IPS DF 6.9 (cell line): ENCODE measurements at regions not wholly inside any gene's neighbourhood (a gene's known extent, or its start where the extent isn't known, plus 50 kb on each side); places are given as distances from the start of the nearest gene placed in this dataset.

Experiments
- DNase-seq: peaks from one replicate; pipeline ENCODE4 v3.0.0-alpha.2; 2013; ENCODE audit warnings: low read depth, low spot score
- H3K27ac ChIP-seq: one replicate; pipeline ENCODE4 v1.5.1; 2013; ENCODE audit warnings: low read length, control low read depth
- H3K27me3 ChIP-seq: 2 replicates; pipeline ENCODE4 v1.6.1; 2013; ENCODE audit warnings: mild to moderate bottlenecking, low read length; ENCODE audit not compliant: control insufficient read depth, insufficient read depth
- H3K36me3 ChIP-seq: 2 replicates; pipeline ENCODE4 v1.6.1; 2013; ENCODE audit warnings: low read length; ENCODE audit not compliant: control insufficient read depth, insufficient read depth
- H3K4me1 ChIP-seq: 2 replicates; pipeline ENCODE4 v1.6.1; 2013; ENCODE audit warnings: low read length; ENCODE audit not compliant: control insufficient read depth, insufficient read depth
- H3K4me3 ChIP-seq: 2 replicates; pipeline ENCODE4 v1.5.1; 2013; ENCODE audit warnings: mild to moderate bottlenecking, low read length
- H3K9me3 ChIP-seq: 2 replicates; pipeline ENCODE4 v1.6.1; 2013; ENCODE audit warnings: low read length, inconsistent platforms; ENCODE audit not compliant: control insufficient read depth, insufficient read depth
- WGBS: extraction: QIAGEN DNeasy Blood & Tissue Kit; methylation state at CpG from one replicate; pipeline ENCODE4 v1.1.7; 2013; ENCODE audit warnings: mixed read lengths, missing lambda C conversion rate; ENCODE audit not compliant: insufficient read length, insufficient coverage; 5-methylcytosine and 5-hydroxymethylcytosine counted together

DNA sequence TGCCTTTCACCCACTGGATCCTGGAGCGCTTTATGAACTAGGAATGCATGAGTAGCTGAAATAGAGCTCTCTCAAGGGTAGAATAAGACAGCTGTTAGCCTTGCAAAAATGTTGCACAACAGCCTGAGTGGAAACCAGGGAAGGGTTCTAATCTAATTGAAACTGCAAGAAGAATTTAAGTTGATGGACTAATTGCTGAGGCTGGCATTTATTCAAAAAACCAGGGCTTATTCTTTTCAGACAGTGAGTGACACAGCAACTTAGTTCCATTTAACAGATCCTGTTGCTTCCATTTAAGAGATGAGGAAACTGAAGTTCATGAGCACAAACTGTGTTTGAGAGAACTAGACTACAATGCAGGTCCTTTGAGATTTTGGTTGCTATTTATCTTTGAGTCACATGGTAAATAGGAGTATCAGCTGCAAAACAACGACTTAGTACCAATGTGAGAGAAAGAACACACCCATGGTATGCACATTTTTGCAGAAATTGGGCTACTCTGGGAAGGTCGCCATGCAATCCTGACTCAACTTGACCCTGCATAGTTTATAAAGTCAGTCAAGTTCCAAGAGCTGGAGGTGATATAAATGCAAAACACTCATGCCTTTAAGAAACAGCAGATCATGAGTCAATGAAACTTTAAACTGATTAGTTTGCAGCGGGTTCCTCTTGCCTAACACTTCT, 76.4 kb upstream of the PARD3B start:
- H3K36me3 ChIP-seq = no peaks in the 10 kb centered on the region
- WGBS = no CpG with 5 or more reads among the region's 4 CpGs
- no peak for DNase-seq
- no peaks in the 10 kb centered on the region for H3K27me3 ChIP-seq
- H3K4me1 ChIP-seq = no peaks in the 10 kb centered on the region; the same call in 1 of the 2 replicates
- H3K27ac ChIP-seq = no peak overlapping the region
- no peak overlapping the region for H3K4me3 ChIP-seq
- no peaks in the 10 kb centered on the region for H3K9me3 ChIP-seq

DNA sequence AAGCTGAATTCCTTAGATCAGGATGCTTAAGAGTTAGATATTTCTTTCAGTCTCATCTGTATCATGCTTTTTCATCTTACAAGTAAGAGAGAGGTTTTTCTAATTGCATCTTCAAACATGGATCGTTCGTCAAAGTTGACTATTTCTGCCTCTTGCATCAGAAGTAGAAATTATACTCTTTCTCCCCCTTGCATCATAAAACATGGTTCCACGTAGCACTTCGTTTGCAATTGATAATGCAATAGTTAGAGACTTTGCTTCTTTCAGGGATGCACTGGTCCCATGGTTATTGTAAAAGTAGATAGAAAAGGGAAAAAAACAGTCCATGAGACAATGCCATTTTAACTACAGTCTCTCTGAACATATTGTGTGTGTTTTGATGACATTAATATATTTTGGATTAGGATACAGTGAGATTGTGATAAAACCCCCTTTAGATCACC, 75.1 kb upstream of the PARD3B start:
- no peak overlapping the region for H3K4me3 ChIP-seq
- H3K36me3 ChIP-seq = no peaks in the 10 kb centered on the region
- no peak for DNase-seq
- WGBS = no CpG with 5 or more reads among the region's 4 CpGs
- H3K4me1 ChIP-seq = no peaks in the 10 kb centered on the region; the same call in 1 of the 2 replicates
- H3K9me3 ChIP-seq = no peaks in the 10 kb centered on the region
- no peak overlapping the region for H3K27ac ChIP-seq
- H3K27me3 ChIP-seq = no peaks in the 10 kb centered on the region

DNA sequence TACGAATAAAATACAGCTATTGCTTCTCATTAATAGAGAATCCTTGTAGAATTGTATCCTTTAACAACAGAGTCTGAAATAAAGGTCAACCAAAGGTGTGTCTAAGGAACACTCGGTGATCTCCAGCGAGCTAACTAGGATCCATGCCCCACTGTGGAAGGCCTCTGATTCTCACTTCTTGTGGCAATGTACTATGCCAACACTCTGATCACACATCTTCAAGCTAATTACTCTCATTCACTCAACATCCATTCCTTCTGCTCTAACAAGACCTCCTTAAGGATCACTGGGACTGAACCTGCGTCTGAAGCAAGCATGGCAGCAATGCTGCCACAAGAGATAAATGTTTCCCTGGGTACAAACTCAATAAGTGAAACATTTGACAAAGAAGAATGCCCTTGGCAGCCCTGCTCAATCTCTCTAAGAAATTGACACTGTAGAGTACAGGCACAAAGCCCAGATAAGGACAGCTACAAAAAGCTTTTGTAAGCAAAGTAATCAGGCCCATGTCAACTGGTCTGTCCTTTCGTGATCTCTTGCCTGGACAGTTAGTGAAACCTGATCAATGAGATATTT, 74.6 kb upstream of the PARD3B start:
- no CpG with 5 or more reads among the region's 5 CpGs for WGBS

DNA sequence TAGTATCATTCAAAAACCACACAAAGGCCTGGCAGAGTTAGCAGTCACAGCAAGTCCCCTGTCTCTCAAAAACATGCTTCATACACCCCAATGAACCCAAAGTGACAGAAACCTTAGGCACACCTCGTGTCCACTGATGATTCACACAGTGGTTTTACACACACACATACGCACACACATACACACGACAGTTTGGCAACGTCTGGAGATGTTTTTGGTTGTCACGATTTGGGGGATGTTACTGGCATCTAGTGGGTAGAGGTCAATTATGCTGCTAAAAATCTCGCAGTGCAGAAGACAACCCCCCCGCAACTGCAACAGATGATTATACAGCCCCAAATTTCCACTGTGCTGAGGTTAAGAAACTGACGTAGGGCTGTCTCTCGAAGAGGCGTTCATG, 72.9 kb upstream of the PARD3B start:
- Histone ChIP-seq H3K4me1 (no peaks in the 10 kb centered on the region; the same call in 1 of the 2 replicates), H3K27me3 (no peaks in the 10 kb centered on the region), H3K4me3 (no peak overlapping the region), H3K9me3 (no peaks in the 10 kb centered on the region), H3K36me3 (no peaks in the 10 kb centered on the region), H3K27ac (no peak overlapping the region)
- WGBS = no CpG with 5 or more reads among the region's 10 CpGs
- no peak for DNase-seq

More for the DNA sequence above, 74.6 kb upstream of the PARD3B start:
- no peaks in the 10 kb centered on the region for H3K36me3 ChIP-seq
- H3K4me3 ChIP-seq = no peak overlapping the region
- no peaks in the 10 kb centered on the region for H3K9me3 ChIP-seq
- no peaks in the 10 kb centered on the region for H3K27me3 ChIP-seq
- H3K4me1 ChIP-seq = no peaks in the 10 kb centered on the region; the same call in 1 of the 2 replicates
- no peak overlapping the region for H3K27ac ChIP-seq
- DNase-seq = no peak

GRCh38 chr2:204473224-204473623, 72.1 kb upstream of the PARD3B start:
- Histone ChIP-seq H3K4me1 (no peaks in the 10 kb centered on the region), H3K27me3 (no peaks in the 10 kb centered on the region), H3K27ac (no peak overlapping the region), H3K36me3 (no peaks in the 10 kb centered on the region), H3K9me3 (no peaks in the 10 kb centered on the region), H3K4me3 (no peak overlapping the region)
- WGBS = no CpG with 5 or more reads among the region's 6 CpGs
- DNase-seq = no peak

DNA sequence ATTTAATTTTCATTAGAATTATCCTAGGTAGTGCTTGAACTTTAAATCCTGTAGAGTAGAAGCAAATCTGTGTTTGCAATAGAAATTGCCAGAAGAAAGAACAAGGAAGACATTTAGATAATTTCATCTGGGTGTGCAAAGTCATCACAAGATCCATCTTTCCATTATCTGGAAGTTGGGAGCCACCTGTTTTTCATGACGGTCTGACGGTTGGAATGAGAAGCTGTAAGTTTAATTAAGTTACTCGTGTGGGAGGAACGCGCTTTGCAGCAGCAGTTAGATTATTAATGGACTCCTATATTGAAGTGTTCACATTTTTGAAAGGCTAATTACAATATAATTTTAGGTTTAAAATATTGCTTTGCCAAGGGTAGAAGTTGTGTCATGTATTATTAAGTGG, 69.9 kb upstream of the PARD3B start:
- Histone ChIP-seq H3K27ac (no peak overlapping the region), H3K4me3 (no peak overlapping the region), H3K27me3 (no peaks in the 10 kb centered on the region), H3K36me3 (no peaks in the 10 kb centered on the region), H3K9me3 (no peaks in the 10 kb centered on the region), H3K4me1 (no peaks in the 10 kb centered on the region)
- DNase-seq = no peak
- no CpG with 5 or more reads among the region's 5 CpGs for WGBS

DNA sequence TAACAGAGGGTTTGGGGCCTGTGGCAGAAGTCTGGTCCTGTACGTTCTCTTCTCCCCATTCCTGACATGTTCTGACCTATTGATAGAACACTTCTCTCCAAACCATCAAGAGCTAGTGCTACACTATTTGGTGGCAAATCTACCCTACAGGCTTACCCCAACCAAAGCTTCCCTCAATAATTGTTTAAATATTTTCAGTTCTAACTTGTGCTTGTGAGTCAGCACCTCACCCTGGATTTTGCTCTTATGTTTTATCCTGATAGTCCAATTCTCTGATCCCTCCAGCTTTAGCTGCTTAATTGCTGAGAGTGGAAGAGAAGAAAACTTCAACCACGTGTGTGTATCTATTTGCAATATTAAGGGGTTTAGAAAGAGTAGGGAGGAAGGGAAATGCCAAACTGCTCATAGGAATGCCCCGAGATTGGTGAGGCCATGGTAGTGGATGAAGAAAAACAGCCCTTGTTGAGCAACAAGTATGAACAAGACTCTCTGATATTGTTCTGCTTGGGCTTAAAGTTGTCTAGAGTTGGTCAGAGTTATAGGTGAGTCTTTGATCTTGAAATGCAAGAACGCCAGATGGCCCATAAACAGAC, 67.8 kb upstream of the PARD3B start:
- no peak overlapping the region for H3K27ac ChIP-seq
- DNase-seq = no peak
- WGBS = no CpG with 5 or more reads among the region's 4 CpGs
- H3K4me3 ChIP-seq = no peak overlapping the region
- no peaks in the 10 kb centered on the region for H3K4me1 ChIP-seq
- H3K9me3 ChIP-seq = no peaks in the 10 kb centered on the region
- no peaks in the 10 kb centered on the region for H3K36me3 ChIP-seq
- H3K27me3 ChIP-seq = no peaks in the 10 kb centered on the region

- Histone ChIP-seq H3K27ac (no peak overlapping the region), H3K27me3 (no peaks in the 10 kb centered on the region), H3K9me3 (no peaks in the 10 kb centered on the region), H3K4me3 (no peak overlapping the region), H3K36me3 (no peaks in the 10 kb centered on the region), H3K4me1 (no peaks in the 10 kb centered on the region)
- DNase-seq = no peak
- no CpG with 5 or more reads among the region's 4 CpGs for WGBS
These were observed 65.7 kb upstream of the PARD3B start for GRCh38 chr2:204479557-204479956.

DNA sequence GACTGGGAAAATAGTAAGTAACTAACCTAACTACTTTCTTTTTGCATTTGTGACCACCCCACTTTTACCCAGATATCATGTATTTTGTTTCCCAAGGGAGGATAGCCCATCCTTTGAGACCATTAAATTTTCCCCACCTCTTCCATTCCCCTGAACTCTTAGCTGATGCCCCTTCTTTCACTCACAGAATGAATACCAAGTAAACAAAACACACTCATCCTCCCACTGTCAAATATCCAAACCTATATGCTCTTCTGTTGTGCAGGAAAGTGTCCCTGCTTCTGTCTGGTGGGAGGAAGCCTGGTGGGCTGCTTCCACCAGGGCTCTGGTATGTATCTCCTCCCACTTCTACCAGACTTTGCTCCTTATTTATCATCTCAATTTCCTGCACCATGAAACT, 64.6 kb upstream of the PARD3B start:
- DNase-seq = no peak
- no peaks in the 10 kb centered on the region for H3K27me3 ChIP-seq
- H3K4me3 ChIP-seq = no peak overlapping the region
- no peak overlapping the region for H3K27ac ChIP-seq
- no peaks in the 10 kb centered on the region for H3K36me3 ChIP-seq
- no peaks in the 10 kb centered on the region for H3K9me3 ChIP-seq
- H3K4me1 ChIP-seq = no peaks in the 10 kb centered on the region

- H3K4me1 ChIP-seq = no peaks in the 10 kb centered on the region
- H3K27ac ChIP-seq = no peak overlapping the region
These were observed 61.6 kb upstream of the PARD3B start for GRCh38 chr2:204483608-204484081.

More at GRCh38 chr2:204483608-204484081, 61.6 kb upstream of the PARD3B start:
- WGBS = no CpG with 5 or more reads among the region's 4 CpGs
- Histone ChIP-seq H3K36me3 (no peaks in the 10 kb centered on the region), H3K27me3 (no peaks in the 10 kb centered on the region), H3K9me3 (no peaks in the 10 kb centered on the region), H3K4me3 (no peak overlapping the region)
- no peak for DNase-seq
